ENCODE measurements at regions not wholly inside any gene's neighbourhood (a gene's known extent, or its start where the extent isn't known, plus 50 kb on each side); places are given as distances from the start of the nearest gene placed in this dataset.
"Not testable (repeated sequence)": the region's sequence is repeated elsewhere in the genome, so short reads cannot be mapped to it uniquely, and the experiment has no call there.

DNA sequence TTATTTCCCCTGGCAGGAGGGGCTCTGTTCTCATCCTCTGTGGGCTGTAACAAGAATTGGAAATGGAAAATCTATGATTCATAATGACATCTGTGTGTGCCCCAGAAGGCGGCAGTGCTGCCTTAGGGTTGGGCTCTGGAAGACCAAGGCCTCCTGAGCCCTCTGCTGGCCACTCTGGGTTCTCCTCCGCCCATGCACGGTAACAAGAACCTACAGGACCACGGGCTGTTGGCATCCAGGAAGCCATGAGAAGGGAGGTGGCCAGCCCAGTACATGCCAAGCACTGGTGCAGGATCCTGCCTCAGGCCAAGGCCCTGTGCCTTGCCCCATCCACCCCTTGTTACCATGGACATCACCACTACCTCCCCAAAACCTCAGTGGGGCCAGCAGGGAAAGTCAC is 454.2 kb downstream of the TP53TG3F start:
- not testable (repeated sequence) for H3K27ac ChIP-seq; DNase-seq (ENCODE audit: low read depth, low spot score)

DNA sequence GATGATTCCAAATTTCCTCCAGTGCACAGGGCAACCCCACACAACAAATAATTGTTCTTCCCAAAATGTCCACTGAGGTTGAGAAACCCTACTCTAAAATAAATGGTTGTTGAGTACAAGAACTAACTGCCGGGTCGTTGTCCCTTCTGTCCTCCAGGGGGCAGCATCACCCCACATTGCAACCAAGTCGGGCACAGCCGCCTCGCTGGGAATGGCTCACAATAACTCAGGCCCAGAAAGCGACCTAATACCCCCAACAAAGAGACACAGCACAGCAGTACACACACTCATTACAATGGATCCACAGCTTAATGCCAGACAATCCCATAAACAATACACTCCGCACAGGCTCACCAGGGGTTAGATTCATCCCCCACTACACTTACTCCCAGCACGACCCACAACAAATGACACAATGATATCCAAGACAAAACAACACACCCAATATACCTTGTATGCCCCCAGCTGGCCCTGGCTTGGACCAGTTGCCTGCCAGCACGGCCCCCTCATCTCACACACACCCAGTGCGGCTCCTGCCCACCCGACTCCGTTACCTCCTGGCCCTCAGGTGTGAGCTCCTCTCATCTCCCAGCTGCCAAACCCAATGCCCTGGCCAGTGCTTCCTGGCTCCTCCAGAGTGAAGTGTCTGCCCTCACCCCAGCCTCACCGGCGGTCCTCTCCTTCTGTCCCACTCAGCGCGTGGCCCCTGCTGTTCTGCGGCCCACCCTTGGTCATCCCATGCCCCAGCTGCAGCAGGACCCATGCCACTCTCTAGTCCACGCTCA is 461.5 kb downstream of the TP53TG3F start:
- not testable (repeated sequence) for H3K27ac ChIP-seq; DNase-seq (ENCODE audit: low read depth, low spot score)

DNA sequence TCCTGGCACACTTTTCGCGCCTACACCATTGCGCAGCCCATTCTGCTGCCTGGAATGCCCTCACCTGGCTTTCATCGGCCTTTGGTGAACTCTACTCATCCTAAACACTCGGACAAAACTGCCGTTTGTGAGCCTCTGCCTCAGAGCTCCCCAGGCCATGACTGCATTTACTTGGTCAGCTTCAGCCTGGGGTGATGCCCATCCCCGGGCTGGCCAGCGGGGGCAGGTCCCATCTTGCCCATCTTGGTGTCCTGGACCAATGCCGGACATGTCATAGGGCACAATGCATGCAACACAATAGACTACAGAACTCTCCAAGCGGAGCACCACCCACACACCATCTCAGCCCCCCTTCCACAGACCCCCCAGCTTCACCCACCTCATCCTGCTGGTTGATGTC is 463.5 kb downstream of the TP53TG3F start:
- H3K27ac ChIP-seq = not testable (repeated sequence)

DNA sequence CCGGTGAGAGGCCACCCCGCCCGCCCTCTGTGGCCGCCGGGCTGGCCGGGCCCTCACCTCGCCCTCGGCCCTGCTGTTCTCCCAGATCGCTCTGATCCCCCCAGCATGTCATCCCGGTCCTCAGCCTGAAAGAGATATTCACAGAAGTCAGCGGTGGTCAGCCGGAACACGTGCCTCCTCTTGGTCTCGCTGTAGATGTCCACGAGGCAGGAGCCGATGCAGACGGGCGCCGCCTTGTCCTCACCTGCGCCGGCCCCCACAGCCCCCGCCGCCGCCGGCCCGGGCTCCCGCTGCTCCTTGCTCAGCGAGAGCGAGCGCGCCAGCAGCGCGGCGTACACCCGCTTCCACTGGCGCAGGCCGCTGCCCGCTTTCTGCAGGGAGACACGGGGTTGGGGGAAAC is 468.6 kb downstream of the TP53TG3F start:
- not testable (repeated sequence) for DNase-seq (ENCODE audit: low read depth, low spot score); H3K27ac ChIP-seq

More for the DNA sequence above, 463.5 kb downstream of the TP53TG3F start:
- not testable (repeated sequence) for DNase-seq (ENCODE audit: low read depth, low spot score)

DNA sequence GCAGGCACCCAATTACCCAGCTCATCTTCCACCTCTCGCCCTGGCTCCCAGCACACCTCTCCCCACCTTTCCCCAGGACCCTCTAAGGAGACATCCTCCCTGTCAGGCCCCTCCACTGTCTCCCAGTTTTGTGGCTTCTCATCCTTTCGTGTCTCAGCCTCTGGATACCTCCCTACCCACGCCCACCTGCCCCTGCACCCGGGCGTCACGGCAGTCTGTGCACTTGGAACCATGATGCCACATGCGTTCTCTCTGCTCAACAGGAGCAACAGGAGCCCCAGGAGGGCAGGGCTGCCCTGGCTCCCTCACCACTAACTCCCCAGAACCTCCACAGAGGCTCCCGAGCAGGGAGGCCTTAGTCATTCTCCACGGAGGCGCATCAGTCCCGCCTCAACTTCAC is 472.8 kb downstream of the TP53TG3F start:
- H3K27ac ChIP-seq; DNase-seq (ENCODE audit: low read depth, low spot score): not testable (repeated sequence)

DNA sequence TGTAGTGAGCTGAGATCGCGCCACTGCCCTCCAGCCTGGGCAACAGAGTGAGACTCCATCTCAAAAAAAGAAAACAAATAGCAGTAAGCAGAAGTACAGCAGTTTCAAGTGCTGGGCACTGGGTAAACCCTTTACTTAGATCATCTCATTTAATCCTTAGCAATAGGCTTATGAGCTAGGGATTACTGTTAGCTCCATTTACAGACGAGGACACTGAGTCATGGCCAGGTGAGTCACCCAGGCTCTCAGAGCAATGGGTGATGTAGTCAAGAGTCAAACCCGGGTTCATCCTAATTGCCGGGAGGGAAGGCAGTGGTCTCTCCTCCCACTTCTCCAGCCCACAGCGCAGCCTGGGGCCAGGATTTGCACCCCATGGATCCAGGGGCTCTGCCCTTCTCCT is 473.6 kb downstream of the TP53TG3F start:
- not testable (repeated sequence) for H3K27ac ChIP-seq; DNase-seq (ENCODE audit: low read depth, low spot score)

DNA sequence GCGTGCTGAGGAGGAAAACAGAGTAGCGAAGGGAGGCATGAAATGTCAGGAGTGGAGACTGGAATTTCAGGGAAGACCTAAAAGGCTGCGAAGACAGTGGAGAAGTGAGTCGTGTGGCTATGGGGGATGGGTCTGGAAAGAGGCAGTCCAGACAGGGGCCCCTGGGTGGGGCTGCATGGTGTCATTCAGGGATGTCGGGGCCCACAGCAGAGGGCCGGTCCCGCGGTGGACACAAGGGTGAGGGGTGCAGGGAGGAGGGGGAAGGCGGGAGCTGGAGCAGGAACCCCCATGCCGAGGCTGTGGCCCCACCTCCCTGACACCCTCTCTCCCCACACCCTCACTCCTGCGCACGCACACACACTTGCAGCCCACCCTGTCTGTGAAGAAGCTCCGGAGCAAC is 476.4 kb downstream of the TP53TG3F start:
- not testable (repeated sequence) for DNase-seq (ENCODE audit: low read depth, low spot score); H3K27ac ChIP-seq

DNA sequence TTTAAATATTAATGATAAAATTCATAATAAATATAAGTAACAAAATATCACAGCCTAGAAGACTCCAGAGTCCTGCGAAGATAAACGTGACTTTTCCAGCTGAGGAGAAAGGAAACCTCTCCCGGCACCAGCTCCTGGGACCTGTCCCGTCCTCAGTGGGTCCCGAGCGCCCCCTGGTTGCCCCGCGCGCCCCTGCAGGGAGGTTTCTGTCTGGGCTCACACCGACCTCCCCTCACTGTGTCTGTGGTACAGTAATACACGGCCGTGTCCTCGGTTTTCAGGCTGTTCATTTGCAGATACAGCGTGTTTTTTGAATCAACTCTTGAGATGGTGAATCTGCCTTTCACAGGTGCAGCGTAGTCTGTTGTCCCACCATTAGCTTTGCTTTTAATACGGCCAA is 478.7 kb downstream of the TP53TG3F start:
- H3K27ac ChIP-seq; DNase-seq (ENCODE audit: low read depth, low spot score): not testable (repeated sequence)

DNA sequence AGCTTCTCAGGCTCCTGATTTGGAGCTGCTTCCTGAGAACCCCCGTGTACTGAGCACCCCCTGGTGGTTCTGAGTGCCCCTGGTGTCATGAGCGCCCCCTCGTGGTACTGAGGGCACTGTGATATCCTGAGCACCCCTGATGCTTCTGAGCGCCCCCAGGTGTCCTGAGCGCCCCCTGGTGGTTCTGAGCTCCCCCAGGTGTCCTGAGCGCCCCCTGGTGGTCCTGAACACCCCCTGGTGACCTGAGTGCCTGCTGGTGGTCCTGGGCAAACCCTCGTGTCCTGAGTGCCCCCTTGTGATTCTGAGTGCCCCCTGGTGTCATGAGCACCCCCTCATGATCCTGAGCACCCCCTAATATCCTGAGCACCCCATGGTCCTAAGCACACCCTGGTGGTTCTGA is 502.1 kb downstream of the TP53TG3F start:
- H3K27ac ChIP-seq; DNase-seq (ENCODE audit: low read depth, low spot score): not testable (repeated sequence)

DNA sequence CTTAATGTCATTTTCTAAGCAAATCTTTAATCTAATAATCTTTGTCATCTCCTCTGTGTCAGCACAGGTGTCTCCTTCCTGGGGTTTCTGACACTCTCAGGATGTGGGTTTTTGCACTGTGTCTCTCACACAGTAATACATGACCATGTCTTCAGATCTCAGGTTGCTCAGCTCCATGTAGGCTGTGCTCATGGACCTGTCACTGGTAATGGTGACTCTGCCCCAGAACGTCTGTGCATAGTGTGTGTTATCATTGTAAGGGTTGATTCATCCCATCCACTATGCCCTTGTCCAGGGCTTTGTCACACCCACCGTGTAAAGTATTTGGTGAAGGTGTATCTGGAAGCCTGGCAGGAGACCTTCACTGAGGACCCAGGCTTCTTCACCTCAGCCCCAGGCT is 506.1 kb downstream of the TP53TG3F start:
- not testable (repeated sequence) for H3K27ac ChIP-seq

DNA sequence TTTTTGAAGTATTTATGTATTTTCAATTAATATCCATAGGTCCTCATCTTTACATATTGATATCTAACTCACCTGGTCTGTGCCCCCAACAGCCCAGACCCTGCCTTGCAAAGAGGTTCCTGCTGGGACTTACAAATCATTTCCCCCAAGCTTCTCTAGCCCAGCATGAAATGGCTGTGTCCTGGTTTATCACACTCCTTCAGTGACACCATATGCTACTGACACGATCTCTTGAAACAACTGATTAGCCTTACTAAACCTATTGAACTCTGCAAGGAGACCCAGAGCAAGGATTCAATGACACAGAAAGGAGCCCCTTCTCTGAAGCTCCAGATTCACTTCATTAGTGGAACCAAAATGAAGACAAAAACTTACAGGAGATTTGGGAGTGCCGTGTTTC is 507.4 kb downstream of the TP53TG3F start:
- not testable (repeated sequence) for DNase-seq (ENCODE audit: low read depth, low spot score); H3K27ac ChIP-seq

More for the DNA sequence above, 506.1 kb downstream of the TP53TG3F start:
- DNase-seq (ENCODE audit: low read depth, low spot score) = not testable (repeated sequence)

DNA sequence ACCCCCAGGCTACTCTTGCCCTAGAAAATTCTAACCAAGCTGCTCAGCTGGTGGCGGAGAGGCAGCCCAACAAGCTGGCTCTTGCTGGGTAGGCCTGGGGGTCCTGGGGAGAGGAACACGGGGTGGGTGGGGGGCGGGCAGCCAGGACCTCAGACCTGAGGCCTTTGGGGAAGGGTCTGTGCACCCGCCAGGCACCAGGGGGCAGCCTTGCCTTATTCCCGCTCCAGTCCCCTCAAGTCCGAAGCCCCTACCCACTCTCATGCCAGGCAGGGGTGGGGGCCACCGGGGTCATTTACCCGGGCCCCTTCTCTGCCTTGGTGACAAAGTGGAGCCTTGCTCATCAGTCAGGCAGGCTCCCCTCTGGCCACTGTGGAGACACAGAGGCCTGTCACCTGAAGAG is 515.1 kb downstream of the TP53TG3F start:
- DNase-seq (ENCODE audit: low read depth, low spot score); H3K27ac ChIP-seq: not testable (repeated sequence)

DNA sequence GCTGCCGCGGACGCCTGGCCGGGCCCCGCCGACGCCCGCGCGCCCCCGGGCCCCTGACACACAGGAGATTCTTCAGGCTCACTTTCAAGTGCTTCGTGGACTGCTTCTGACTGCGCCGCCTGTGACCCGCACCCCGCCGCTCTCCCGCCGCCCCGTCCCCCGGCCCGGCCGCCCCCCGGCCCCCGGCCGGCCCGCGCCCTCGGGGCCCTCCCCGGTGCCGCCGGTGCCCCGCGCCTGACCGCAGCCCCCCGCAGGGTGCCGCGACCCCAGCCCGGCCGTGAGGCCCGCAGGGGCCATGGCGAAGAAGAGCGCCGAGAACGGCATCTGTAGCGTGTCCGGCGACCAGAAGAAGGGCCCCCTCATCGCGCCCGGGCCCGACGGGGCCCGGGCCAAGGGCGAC is 516.3 kb downstream of the TP53TG3F start:
- DNase-seq (ENCODE audit: low read depth, low spot score); H3K27ac ChIP-seq: not testable (repeated sequence)

DNA sequence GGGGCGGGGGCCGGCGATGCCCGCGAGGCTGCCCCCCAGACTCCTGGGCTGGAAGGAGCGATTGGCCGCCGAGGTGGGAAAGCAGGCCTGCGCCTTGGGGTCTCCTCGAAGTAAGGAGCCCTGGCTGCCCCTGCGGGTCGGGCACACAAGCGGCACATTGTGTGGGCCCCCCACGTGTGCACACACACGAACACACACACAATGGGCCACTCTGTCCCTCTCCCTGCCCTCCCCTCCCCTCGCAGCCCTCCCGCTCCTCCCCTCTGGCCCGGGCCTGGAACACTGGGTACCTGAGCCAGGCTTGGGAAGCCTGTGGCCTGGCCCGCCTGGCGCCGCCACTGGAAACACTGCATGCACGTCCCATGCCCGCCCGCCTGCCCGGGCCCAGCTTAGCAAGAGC is 517.1 kb downstream of the TP53TG3F start:
- not testable (repeated sequence) for DNase-seq (ENCODE audit: low read depth, low spot score); H3K27ac ChIP-seq

DNA sequence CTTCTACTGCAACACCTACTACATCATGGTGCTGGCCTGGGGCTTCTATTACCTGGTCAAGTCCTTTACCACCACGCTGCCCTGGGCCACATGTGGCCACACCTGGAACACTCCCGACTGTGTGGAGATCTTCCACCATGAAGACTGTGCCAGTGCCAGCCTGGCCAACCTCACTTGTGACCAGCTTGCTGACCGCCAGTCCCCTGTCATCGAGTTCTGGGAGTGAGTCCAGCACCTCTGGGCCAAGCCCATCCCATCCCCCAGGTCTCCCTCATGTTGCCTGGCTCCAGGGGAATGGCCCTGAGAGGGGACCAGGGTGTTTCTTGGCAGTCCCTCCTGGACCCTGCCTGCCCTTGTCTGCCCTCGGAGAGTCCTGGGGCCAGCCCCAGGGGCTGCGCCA is 519.4 kb downstream of the TP53TG3F start:
- not testable (repeated sequence) for H3K27ac ChIP-seq; DNase-seq (ENCODE audit: low read depth, low spot score)

DNA sequence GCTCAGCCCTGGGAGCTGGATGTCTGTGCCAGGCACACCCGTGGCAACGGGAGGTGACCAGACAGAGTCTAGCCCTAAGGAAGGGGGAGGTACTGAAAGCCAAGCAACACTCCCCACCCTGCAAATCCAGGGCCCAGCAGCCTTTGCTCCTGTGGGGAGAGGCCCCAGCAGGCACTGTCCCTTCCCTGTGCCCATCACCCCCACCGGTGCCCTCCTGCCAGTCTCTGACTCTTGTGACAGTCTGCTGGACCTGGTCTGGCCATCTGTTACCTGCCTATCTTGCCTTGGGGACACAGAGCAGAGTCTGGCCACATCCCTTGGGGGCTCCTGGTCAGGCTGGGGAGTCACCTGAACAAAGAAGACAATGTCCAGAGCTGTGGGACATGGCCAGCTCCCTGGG is 520.2 kb downstream of the TP53TG3F start:
- not testable (repeated sequence) for H3K27ac ChIP-seq; DNase-seq (ENCODE audit: low read depth, low spot score)

DNA sequence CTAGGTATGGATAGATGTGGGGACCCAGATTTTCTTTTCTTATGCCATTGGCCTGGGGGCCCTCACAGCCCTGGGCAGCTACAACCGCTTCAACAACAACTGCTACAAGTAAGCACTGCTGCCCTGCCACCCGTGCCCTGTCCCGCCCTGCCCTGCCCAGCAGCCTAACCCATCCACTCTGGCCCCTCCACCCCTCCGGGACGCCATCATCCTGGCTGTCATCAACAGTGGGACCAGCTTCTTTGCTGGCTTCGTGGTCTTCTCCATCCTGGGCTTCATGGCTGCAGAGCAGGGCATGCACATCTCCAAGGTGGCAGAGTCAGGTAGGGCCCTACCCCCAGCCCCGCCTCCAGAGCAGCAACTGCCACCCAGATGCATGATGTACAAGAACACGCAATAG is 521.3 kb downstream of the TP53TG3F start:
- not testable (repeated sequence) for H3K27ac ChIP-seq; DNase-seq (ENCODE audit: low read depth, low spot score)

DNA sequence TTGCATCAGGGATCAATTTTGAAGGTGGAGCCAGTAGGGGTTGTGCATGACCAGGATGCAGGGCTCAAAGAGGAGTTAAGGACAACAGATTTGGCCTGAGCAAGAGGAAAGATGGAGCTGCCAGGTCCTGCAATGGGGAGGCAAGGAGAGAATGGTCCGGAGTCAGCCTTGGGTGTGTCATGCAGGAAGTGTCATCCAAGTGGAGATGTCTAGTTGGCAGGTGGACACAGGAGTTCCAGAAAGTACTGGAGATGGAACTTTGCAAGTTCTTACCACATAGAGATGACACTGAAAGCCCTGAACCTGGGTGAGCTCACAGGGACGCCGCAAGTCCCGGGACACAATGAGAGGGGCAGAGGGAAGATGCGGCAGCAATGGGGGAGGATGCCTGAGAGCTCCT is 525.0 kb downstream of the TP53TG3F start:
- not testable (repeated sequence) for H3K27ac ChIP-seq; DNase-seq (ENCODE audit: low read depth, low spot score)

DNA sequence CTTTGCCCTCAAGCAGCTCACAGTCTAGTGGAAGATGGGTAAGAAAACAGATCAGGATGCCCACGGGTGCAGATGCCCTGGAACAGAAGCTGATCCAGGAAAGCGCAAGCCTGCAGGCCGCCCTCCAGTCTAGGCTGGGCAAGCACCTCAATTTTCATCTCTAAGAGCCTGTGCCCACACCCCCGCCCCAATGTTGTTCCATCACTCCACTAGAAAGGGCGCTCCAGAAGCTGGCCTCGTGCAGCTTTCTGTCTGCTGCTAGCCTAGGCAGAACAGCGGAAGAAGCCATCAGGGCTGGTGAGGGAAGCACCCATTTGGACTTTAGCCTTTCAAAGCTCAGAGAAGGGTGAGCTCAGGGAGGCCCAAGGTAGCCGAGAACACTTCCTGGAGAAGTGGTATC is 527.1 kb downstream of the TP53TG3F start:
- not testable (repeated sequence) for DNase-seq (ENCODE audit: low read depth, low spot score); H3K27ac ChIP-seq

DNA sequence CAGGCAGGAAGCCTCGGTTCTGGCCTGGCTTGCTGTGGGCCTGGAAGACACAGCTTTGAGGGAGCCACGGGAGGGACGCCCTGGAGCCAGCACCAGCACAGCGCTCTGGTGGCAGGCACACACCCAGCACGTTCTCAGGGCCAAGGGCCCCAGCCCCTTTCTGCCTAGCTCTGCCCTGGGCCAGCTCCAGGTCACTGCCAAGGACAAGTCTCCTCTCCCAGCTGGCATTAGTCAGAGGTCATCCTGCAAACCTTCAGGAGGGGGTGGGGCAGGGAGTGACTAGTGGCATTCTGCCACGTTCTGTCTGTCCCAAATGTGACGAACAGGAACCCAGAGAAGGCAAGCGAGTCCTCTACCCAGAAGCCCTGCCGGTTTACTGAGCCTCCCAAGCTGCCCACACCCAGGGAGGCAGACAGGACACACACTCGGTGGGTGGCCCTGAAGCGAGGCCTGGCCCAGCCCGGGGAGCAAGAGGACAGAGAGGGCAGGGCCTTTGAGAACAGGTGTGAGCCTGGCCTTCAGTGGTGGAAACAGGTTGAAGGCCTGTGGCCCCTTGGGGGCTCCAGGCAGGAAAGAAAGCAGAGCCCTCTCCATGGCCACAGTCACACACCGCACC is 528.0 kb downstream of the TP53TG3F start:
- not testable (repeated sequence) for H3K27ac ChIP-seq; DNase-seq (ENCODE audit: low read depth, low spot score)

DNA sequence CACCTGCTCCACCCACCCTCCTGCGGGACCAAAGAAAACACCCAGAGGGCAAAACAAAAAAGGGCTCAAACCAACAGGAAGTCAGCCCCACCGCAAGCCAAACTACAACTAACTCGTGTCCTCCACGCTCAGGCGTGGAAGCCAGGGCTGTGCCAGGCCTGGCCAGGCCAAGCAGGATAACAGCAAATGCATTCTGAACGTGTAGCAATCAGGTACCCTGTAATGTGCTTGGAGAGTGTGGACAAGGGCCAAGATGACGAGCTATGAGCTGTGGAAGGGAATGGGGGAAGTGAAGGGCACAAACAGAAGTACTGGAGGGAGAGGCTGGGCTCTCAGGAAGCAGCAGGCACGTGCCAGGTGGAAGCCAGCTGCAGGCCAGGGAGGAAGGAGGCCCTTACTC is 528.6 kb downstream of the TP53TG3F start:
- not testable (repeated sequence) for DNase-seq (ENCODE audit: low read depth, low spot score); H3K27ac ChIP-seq

DNA sequence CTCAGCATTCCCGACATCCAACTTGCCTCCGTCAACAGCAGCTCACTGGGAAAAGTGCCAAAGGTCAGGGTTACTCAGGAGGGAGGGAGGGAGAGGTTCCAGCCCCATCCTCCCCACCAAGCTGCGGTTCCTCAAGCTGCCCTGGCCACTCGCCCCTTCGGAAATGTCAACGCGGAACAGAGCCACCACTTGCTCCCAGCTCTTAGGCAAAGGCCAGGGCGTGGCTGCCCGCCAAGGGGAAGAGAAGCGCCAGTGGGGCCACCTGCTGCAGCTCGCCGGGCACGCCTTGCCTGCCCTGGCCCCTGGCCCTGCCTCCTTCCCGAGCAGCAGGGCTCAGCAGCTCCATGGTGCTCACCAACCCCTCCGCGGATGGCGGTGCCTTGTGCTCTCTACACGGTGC is 531.1 kb downstream of the TP53TG3F start:
- DNase-seq (ENCODE audit: low read depth, low spot score) = not testable (repeated sequence)

More for the DNA sequence above, 531.1 kb downstream of the TP53TG3F start:
- H3K27ac ChIP-seq = not testable (repeated sequence)
